Mesendoderm (in vitro differentiated cells): ENCODE measurements at regions not wholly inside any gene's neighbourhood (a gene's known extent, or its start where the extent isn't known, plus 50 kb on each side); places are given as distances from the start of the nearest gene placed in this dataset.

Source experiments
- DNase-seq: peaks from one replicate; pipeline ENCODE4 v3.0.0; 2013
- H2AK5ac ChIP-seq: 2 replicates; pipeline ENCODE4 v1.6.1; 2013; ENCODE audit warnings: low read length, inconsistent platforms
- H2BK120ac ChIP-seq: 2 replicates; pipeline ENCODE4 v1.6.1; 2013; ENCODE audit warnings: low read depth, mild to moderate bottlenecking, low read length, moderate library complexity, mixed read lengths
- H2BK15ac ChIP-seq: replicated peaks from 2 replicates; pipeline ENCODE4 v1.6.1; 2013; ENCODE audit warnings: low read depth, mild to moderate bottlenecking, moderate library complexity
- H2BK5ac ChIP-seq: 2 replicates; pipeline ENCODE4 v1.6.1; 2013; ENCODE audit warnings: low read length, inconsistent platforms
- H3K18ac ChIP-seq: 2 replicates; pipeline ENCODE4 v1.6.1; 2013; ENCODE audit warnings: mild to moderate bottlenecking, low read length, mixed read lengths
- H3K23ac ChIP-seq: one replicate; pipeline ENCODE4 v1.6.1; 2013; ENCODE audit warnings: low read length
- H3K27ac ChIP-seq: 2 replicates; pipeline ENCODE4 v1.5.1; 2013; ENCODE audit warnings: low read depth, mild to moderate bottlenecking, inconsistent platforms, low read length, moderate library complexity
- H3K27me3 ChIP-seq: 2 replicates; pipeline ENCODE4 v1.6.1; 2013; ENCODE audit warnings: low read length, control low read depth, mild to moderate bottlenecking, inconsistent platforms; ENCODE audit not compliant: insufficient read depth, poor library complexity
- H3K36me3 ChIP-seq: 2 replicates; pipeline ENCODE4 v1.6.1; 2013; ENCODE audit warnings: low read length, inconsistent platforms; ENCODE audit not compliant: control insufficient read depth, insufficient read depth
- H3K4ac ChIP-seq: one replicate; pipeline ENCODE4 v1.6.1; 2013; ENCODE audit warnings: low read depth, mild to moderate bottlenecking, low read length, moderate library complexity
- H3K4me1 ChIP-seq: 2 replicates; pipeline ENCODE4 v1.6.1; 2013; ENCODE audit warnings: low read depth, low read length, inconsistent platforms; ENCODE audit not compliant: control insufficient read depth
- H3K4me2 ChIP-seq: 2 replicates; pipeline ENCODE4 v1.6.1; 2013; ENCODE audit warnings: low read length
- H3K4me3 ChIP-seq: 2 replicates; pipeline ENCODE4 v1.5.1; 2013; ENCODE audit warnings: mild to moderate bottlenecking, low read length
- H3K56ac ChIP-seq: one replicate; pipeline ENCODE4 v1.6.1; 2013; ENCODE audit warnings: low read length
- H3K79me1 ChIP-seq: 2 replicates; pipeline ENCODE4 v1.6.1; 2013; ENCODE audit warnings: low read length, inconsistent platforms
- H3K79me2 ChIP-seq: 2 replicates; pipeline ENCODE4 v1.6.1; 2013; ENCODE audit warnings: mild to moderate bottlenecking, low read length; ENCODE audit not compliant: control insufficient read depth, insufficient read depth
- H3K9ac ChIP-seq: 2 replicates; pipeline ENCODE4 v1.6.1; 2013; ENCODE audit warnings: low read length, inconsistent platforms
- H4K5ac ChIP-seq: one replicate; pipeline ENCODE4 v1.6.1; 2013; ENCODE audit warnings: low read length
- H4K8ac ChIP-seq: one replicate; pipeline ENCODE4 v1.6.1; 2013; ENCODE audit warnings: low read depth, mild to moderate bottlenecking, control low read depth, low read length, moderate library complexity
- WGBS: extraction: QIAGEN DNeasy Blood & Tissue Kit; methylation state at CpG from one replicate; pipeline ENCODE4 v1.1.7; 2013; ENCODE audit warnings: low lambda C conversion rate, missing lambda C conversion rate; ENCODE audit not compliant: insufficient coverage; ENCODE audit errors: extremely low coverage; 5-methylcytosine and 5-hydroxymethylcytosine counted together

- no peak overlapping the region for H3K4me2 ChIP-seq
- H3K36me3 ChIP-seq = no peaks in the 10 kb centered on the region
- no peak overlapping the region for H3K23ac ChIP-seq
- H3K4me3 ChIP-seq = no peak overlapping the region
- no peak overlapping the region for H3K56ac ChIP-seq
- no peak overlapping the region for H2AK5ac ChIP-seq
- no peak overlapping the region for H4K5ac ChIP-seq
- H3K18ac ChIP-seq = no peak overlapping the region
- H3K9ac ChIP-seq = no peak overlapping the region
- H2BK15ac ChIP-seq = no peak overlapping the region
- H3K27ac ChIP-seq = no peak overlapping the region
- no peaks in the 10 kb centered on the region for H3K79me2 ChIP-seq
- H3K27me3 ChIP-seq = no peaks in the 10 kb centered on the region
- no peak for DNase-seq
- H3K4ac ChIP-seq = no peak overlapping the region
- no peak overlapping the region for H2BK120ac ChIP-seq
- H4K8ac ChIP-seq = no peak overlapping the region
- no CpG with 5 or more reads among the region's 3 CpGs for WGBS
- H3K4me1 ChIP-seq = no peaks in the 10 kb centered on the region
- H3K79me1 ChIP-seq = no peaks in the 10 kb centered on the region
- no peak overlapping the region for H2BK5ac ChIP-seq
These were observed 134.3 kb downstream of the AHR start for GRCh38 chr7:17432793-17433192.

DNA sequence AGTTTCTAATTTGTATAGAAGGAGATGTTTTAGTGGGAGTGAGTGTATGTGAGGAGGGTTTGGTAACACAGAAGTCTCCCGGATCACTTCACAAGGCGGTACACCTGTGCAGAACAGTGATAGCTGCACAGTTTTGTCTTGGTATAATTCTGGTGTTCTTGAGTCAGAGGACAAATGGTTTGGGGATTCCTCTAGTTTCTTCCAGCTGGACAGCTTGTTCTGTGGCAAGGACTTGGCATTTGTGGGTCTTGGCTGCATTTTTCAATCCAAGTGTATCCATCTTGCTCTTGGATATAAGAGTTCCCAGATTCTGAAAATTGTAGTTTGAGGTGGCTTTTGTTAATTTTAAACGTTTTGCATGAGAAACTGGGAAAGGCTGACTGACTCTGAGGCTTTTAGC is 135.7 kb downstream of the AHR start:
- Histone ChIP-seq H3K79me1 (no peaks in the 10 kb centered on the region), H3K36me3 (no peaks in the 10 kb centered on the region), H2BK15ac (no peak overlapping the region), H3K79me2 (no peaks in the 10 kb centered on the region), H3K4me3 (no peak overlapping the region), H3K27me3 (no peaks in the 10 kb centered on the region), H3K18ac (no peak overlapping the region), H4K8ac (no peak overlapping the region), H2AK5ac (no peak overlapping the region), H3K56ac (no peak overlapping the region), H2BK120ac (no peak overlapping the region), H3K9ac (no peak overlapping the region), H3K4me1 (no peaks in the 10 kb centered on the region), H4K5ac (no peak overlapping the region), H3K4ac (no peak overlapping the region), H3K23ac (no peak overlapping the region), H3K27ac (no peak overlapping the region), H3K4me2 (no peak overlapping the region), H2BK5ac (no peak overlapping the region)
- WGBS = no CpG with 5 or more reads among the region's 3 CpGs
- DNase-seq = no peak

DNA sequence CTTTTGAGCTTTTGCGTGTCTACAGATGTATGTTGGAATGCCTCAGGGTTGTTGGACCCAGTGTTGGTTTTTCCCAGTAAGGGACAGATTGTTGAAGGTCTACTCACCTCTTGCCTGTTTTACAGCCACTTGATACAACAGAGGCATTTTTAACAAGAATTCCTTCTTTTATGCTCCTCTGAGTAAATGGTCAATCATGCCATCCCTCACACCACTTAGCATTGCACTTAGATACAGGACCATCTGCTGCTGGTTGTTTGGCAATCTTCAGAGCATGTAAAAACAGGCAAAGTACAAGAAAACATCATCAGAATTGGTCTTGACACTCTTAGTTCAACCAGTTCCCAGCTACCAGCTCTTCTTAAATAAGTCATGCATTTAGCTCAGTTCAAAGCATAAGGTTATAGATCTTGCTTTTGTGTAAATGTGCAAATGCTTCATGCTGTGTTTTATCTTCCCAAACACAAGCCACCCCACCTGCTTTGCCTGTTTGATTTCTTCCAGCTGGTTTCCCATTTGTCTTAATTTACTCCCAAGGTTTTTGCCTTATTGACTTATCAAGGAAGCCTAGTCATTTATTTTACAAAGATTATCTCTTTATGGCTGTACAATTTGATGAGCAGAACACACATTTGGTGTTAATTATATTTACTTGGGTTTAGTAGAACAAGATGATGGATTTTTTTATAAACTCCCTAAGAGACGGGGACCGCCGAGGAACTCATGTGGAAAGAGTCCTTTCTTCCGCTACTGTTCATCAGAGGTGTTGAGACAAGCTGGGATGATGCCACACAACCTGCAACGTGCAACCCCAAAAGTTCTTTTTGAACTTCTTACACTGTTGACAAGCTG is 136.6 kb downstream of the AHR start:
- DNase-seq = no peak
- Histone ChIP-seq H3K4me1 (no peaks in the 10 kb centered on the region), H3K27ac (no peak overlapping the region), H3K79me2 (no peaks in the 10 kb centered on the region), H4K8ac (no peak overlapping the region), H3K4me3 (no peak overlapping the region), H2BK120ac (no peak overlapping the region), H3K9ac (no peak overlapping the region), H3K4me2 (no peak overlapping the region), H3K23ac (no peak overlapping the region), H3K36me3 (no peaks in the 10 kb centered on the region), H3K27me3 (no peaks in the 10 kb centered on the region), H2AK5ac (no peak overlapping the region), H3K56ac (no peak overlapping the region), H3K4ac (no peak overlapping the region), H3K79me1 (no peaks in the 10 kb centered on the region), H2BK15ac (no peak overlapping the region), H2BK5ac (no peak overlapping the region), H4K5ac (no peak overlapping the region), H3K18ac (no peak overlapping the region)
- no CpG with 5 or more reads among the region's 6 CpGs for WGBS

GRCh38 chr7:17436126-17436525 is 137.7 kb downstream of the AHR start:
- H3K9ac ChIP-seq = no peak overlapping the region
- H3K4me1 ChIP-seq = no peaks in the 10 kb centered on the region
- H3K79me1 ChIP-seq = no peaks in the 10 kb centered on the region
- H2BK5ac ChIP-seq = no peak overlapping the region
- no peaks in the 10 kb centered on the region for H3K36me3 ChIP-seq
- no peak overlapping the region for H2AK5ac ChIP-seq
- H3K4me3 ChIP-seq = no peak overlapping the region
- H3K56ac ChIP-seq = no peak overlapping the region
- no peak overlapping the region for H4K8ac ChIP-seq
- no CpG with 5 or more reads among the region's 2 CpGs for WGBS
- no peak overlapping the region for H3K18ac ChIP-seq
- H2BK120ac ChIP-seq = no peak overlapping the region
- no peak overlapping the region for H3K23ac ChIP-seq
- H3K27ac ChIP-seq = no peak overlapping the region
- H3K4me2 ChIP-seq = no peak overlapping the region
- H4K5ac ChIP-seq = no peak overlapping the region
- no peak overlapping the region for H2BK15ac ChIP-seq
- no peaks in the 10 kb centered on the region for H3K79me2 ChIP-seq
- H3K4ac ChIP-seq = no peak overlapping the region
- H3K27me3 ChIP-seq = no peaks in the 10 kb centered on the region
- DNase-seq = no peak

DNA sequence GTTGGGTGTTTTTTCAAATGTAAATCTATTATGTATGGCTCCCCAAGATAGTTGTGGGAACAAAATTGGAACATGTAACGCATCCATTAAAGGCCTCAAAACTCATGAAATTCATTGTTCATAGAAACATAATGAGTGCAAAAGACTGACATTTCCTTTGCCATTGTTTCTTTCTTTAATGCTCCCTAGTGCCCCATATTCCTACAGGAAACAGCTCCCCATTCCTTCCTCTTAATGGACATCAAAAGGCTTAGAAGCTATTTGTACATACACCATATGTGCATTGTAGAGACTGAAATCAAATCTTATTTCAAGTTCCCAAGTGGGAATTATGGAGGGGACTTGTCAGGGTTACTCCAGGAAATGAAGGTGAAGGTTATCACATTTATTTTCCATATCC is 139.1 kb downstream of the AHR start:
- H3K56ac ChIP-seq = no peak overlapping the region
- H2BK15ac ChIP-seq = no peak overlapping the region
- no peaks in the 10 kb centered on the region for H3K27me3 ChIP-seq
- no peaks in the 10 kb centered on the region for H3K4me1 ChIP-seq
- no peak overlapping the region for H3K4me2 ChIP-seq
- H2BK120ac ChIP-seq = no peak overlapping the region
- H3K27ac ChIP-seq = no peak overlapping the region
- no peaks in the 10 kb centered on the region for H3K79me2 ChIP-seq
- no peaks in the 10 kb centered on the region for H3K79me1 ChIP-seq
- H3K9ac ChIP-seq = no peak overlapping the region
- no peak overlapping the region for H3K4me3 ChIP-seq
- no peak overlapping the region for H3K18ac ChIP-seq
- H3K36me3 ChIP-seq = no peaks in the 10 kb centered on the region
- WGBS = no CpG with 5 or more reads among the region's 1 CpG
- no peak overlapping the region for H2AK5ac ChIP-seq
- no peak overlapping the region for H3K23ac ChIP-seq
- DNase-seq = no peak
- no peak overlapping the region for H2BK5ac ChIP-seq
- no peak overlapping the region for H3K4ac ChIP-seq
- no peak overlapping the region for H4K5ac ChIP-seq
- H4K8ac ChIP-seq = no peak overlapping the region
